SU-DHL-6 (cell line): ENCODE measurements at regions not wholly inside any gene's neighbourhood (a gene's known extent, or its start where the extent isn't known, plus 50 kb on each side); places are given as distances from the start of the nearest gene placed in this dataset.

Experiments
- H2AFZ ChIP-seq: fragments of 200-600 bp; sonication (generic); 2 replicates; pipeline ENCODE4 v1.6.1; 2014; ENCODE audit warnings: low read depth, mild to moderate bottlenecking, moderate library complexity, mixed read lengths, antibody characterized with exemption, low read length; ENCODE audit not compliant: severe bottlenecking
- H3F3A ChIP-seq: fragments of 200-600 bp; shearing (Covaris generic); 2 replicates; pipeline ENCODE4 v1.6.0; 2016; ENCODE audit warnings: antibody characterized with exemption, mild to moderate bottlenecking; ENCODE audit not compliant: insufficient read depth
- H3K27ac ChIP-seq: fragments of 200-600 bp; sonication (generic); 2 replicates; pipeline ENCODE4 v1.5.1; 2016; ENCODE audit warnings: low read depth, mild to moderate bottlenecking, low read length, moderate library complexity, mixed read lengths
- H3K27me3 ChIP-seq: fragments of 200-600 bp; sonication (generic), shearing (Covaris generic); 2 replicates; pipeline ENCODE4 v1.6.0; 2014; ENCODE audit warnings: mild to moderate bottlenecking, low read length
- H3K36me3 ChIP-seq: fragments of 200-600 bp; sonication (generic); 2 replicates; pipeline ENCODE4 v1.6.1; 2014; ENCODE audit warnings: mild to moderate bottlenecking, low read length, mixed read lengths
- H3K4me2 ChIP-seq: fragments of 300-600, 200-600 bp; shearing (Covaris generic), sonication (generic); 2 replicates; pipeline ENCODE4 v1.6.0; 2014; ENCODE audit warnings: low read length, low read depth, mild to moderate bottlenecking; ENCODE audit not compliant: poor library complexity, severe bottlenecking
- H3K4me3 ChIP-seq: fragments of 200-600 bp; sonication (generic); 2 replicates; pipeline ENCODE4 v1.5.1; 2014; ENCODE audit warnings: antibody characterized with exemption, low read length, mild to moderate bottlenecking, mixed read lengths; ENCODE audit not compliant: insufficient read depth, poor library complexity, severe bottlenecking
- H3K79me2 ChIP-seq: fragments of 200-600 bp; sonication (generic); 2 replicates; pipeline ENCODE4 v1.6.1; 2014; ENCODE audit warnings: mild to moderate bottlenecking, low read length, moderate library complexity; ENCODE audit not compliant: insufficient read depth
- H3K9ac ChIP-seq: fragments of 200-600 bp; sonication (generic); 2 replicates; pipeline ENCODE4 v1.7.0; 2014; ENCODE audit warnings: mild to moderate bottlenecking, low read length
- H3K9me2 ChIP-seq: fragments of 200-600 bp; sonication (generic); replicated peaks from 2 replicates; pipeline ENCODE4 v1.6.1; 2014; ENCODE audit warnings: low read length; ENCODE audit not compliant: insufficient read depth
- H3K9me3 ChIP-seq: fragments of 200-600 bp; sonication (generic); 2 replicates; pipeline ENCODE4 v1.6.1; 2014; ENCODE audit warnings: low read length, mixed read lengths; ENCODE audit not compliant: insufficient read depth
- H4K20me1 ChIP-seq: fragments of 200-600 bp; sonication (generic); 2 replicates; pipeline ENCODE4 v1.6.1; 2014; ENCODE audit warnings: low read depth, mild to moderate bottlenecking, antibody characterized with exemption, low read length, moderate library complexity, mixed read lengths
- CTCF ChIP-seq: fragments of 200-600 bp; sonication (generic); IDR thresholded peaks from one replicate; pipeline ENCODE4 v1.5.1; 2017; ENCODE audit warnings: antibody characterized with exemption, mild to moderate bottlenecking, low read length, moderate library complexity; ENCODE audit not compliant: insufficient read depth, poor library complexity, severe bottlenecking
- EZH2phosphoT487 ChIP-seq: fragments of 200-600 bp; sonication (generic), shearing (Covaris generic); conservative IDR thresholded peaks from 2 replicates; pipeline ENCODE4 v1.6.1; 2018; ENCODE audit warnings: mild to moderate bottlenecking, antibody characterized with exemption, low read length, moderate library complexity, mixed read lengths

GRCh38 chr6:8329562-8329961, 105.8 kb downstream of the SLC35B3 start:
- H3K36me3 ChIP-seq = 0 out of 2 replicates have a peak, but pooled peaks cover 2% of the 10 kb centered on the region
- H3K27ac ChIP-seq = no peak overlapping the region
- no peak overlapping the region for H3K4me3 ChIP-seq
- H4K20me1 ChIP-seq = no peaks in the 10 kb centered on the region
- H3K9me3 ChIP-seq = no peaks in the 10 kb centered on the region
- no peak overlapping the region for H3K9ac ChIP-seq
- TF ChIP-seq EZH2phosphoT487 (no peak), CTCF (no peak)
- no peaks in the 10 kb centered on the region for H3K79me2 ChIP-seq
- no peaks in the 10 kb centered on the region for H3K27me3 ChIP-seq
- no peaks in the 10 kb centered on the region for H3K9me2 ChIP-seq
- no peak overlapping the region for H3K4me2 ChIP-seq
- no peak overlapping the region for H2AFZ ChIP-seq
- no peaks in the 10 kb centered on the region for H3F3A ChIP-seq

DNA sequence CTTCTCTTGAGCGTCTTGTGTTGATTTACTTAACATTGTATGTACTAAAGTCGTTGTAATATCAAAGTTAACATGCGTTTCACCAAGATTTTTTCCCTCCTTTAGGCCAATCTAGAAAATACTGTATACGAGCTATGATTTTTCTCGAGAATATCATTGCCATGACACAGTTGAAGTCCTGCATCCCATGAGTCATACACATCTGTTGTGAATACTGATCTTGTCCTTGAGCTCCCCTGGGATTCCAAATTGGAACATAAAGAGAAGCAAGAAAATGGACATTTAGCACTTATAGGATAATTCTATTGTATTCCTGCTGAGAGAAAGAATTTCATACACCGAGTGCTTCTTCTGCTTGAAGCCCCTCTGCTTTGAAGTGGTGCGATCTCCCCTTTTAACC, 109.6 kb downstream of the SLC35B3 start:
- no peak overlapping the region for H2AFZ ChIP-seq
- TF ChIP-seq CTCF (no peak), EZH2phosphoT487 (no peak)
- no peak overlapping the region for H3K4me3 ChIP-seq
- no peak overlapping the region for H3K4me2 ChIP-seq
- no peak overlapping the region for H3K9ac ChIP-seq
- 0 out of 2 replicates have a peak, but pooled peaks cover 3% of the 10 kb centered on the region for H3K36me3 ChIP-seq
- no peak overlapping the region for H3K27ac ChIP-seq
- no peaks in the 10 kb centered on the region for H3F3A ChIP-seq
- H3K79me2 ChIP-seq = no peaks in the 10 kb centered on the region
- H4K20me1 ChIP-seq = no peaks in the 10 kb centered on the region
- H3K9me2 ChIP-seq = no peaks in the 10 kb centered on the region
- H3K9me3 ChIP-seq = no peaks in the 10 kb centered on the region
- H3K27me3 ChIP-seq = no peaks in the 10 kb centered on the region

DNA sequence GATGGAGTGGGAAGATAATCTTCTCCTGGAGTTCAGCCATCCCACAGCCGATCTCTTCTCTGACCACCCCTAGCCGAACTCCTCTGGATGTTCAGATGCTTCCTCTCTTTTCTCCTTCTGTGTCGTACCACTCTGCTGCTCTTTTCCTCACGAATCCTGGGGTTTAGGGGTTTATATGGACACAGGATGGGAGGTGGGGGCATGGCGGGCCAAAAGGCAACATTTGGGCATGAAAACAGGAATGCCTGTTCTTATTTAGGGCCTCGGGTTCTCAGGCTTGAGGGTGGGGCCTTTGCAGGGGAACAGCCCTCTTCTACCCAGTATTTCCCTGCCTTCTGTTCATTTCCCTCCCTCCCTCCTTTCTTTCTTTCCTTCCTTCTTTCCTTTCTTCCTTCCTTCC, 112.7 kb downstream of the SLC35B3 start:
- no peaks in the 10 kb centered on the region for H3K27me3 ChIP-seq
- H3K36me3 ChIP-seq = 0 out of 2 replicates have a peak, but pooled peaks cover 3% of the 10 kb centered on the region
- no peak overlapping the region for H3K4me3 ChIP-seq
- H3K4me2 ChIP-seq = no peak overlapping the region
- no peaks in the 10 kb centered on the region for H3K9me3 ChIP-seq
- no peaks in the 10 kb centered on the region for H4K20me1 ChIP-seq
- H3K9me2 ChIP-seq = no peaks in the 10 kb centered on the region
- H3F3A ChIP-seq = no peaks in the 10 kb centered on the region
- no peaks in the 10 kb centered on the region for H3K79me2 ChIP-seq
- TF ChIP-seq CTCF (no peak), EZH2phosphoT487 (no peak)
- no peak overlapping the region for H3K9ac ChIP-seq
- no peak overlapping the region for H3K27ac ChIP-seq
- no peak overlapping the region for H2AFZ ChIP-seq
